HEK293 (cell line): ENCODE measurements at regions not wholly inside any gene's neighbourhood (a gene's known extent, or its start where the extent isn't known, plus 50 kb on each side); places are given as distances from the start of the nearest gene placed in this dataset.

Source experiments
- CTCF ChIA-PET: fragments of 350-600 bp; formaldehyde crosslinking; extraction: SDS; loops from one replicate; lab custom pipeline; 2021; ENCODE audit warnings: antibody characterized with exemption; lab: Yijun Ruan, JAX
- POLR2A ChIA-PET: fragments of 300-600 bp; formaldehyde crosslinking; extraction: SDS; loops from one replicate; lab custom pipeline; 2020; ENCODE audit warnings: antibody characterized with exemption, inconsistent platforms; lab: Yijun Ruan, JAX
- H3K27ac ChIP-seq: fragments of 200-500 bp; sonication (Bioruptor generic); 2 replicates; pipeline ENCODE4 v1.5.1; 2014; ENCODE audit warnings: low read depth, low read length, control low read depth, inconsistent platforms; ENCODE audit errors: extremely low read depth
- H3K36me3 ChIP-seq, 2 experiments: fragments of 200-500 bp in 1 of 2; sonication (Bioruptor generic) in 1 of 2; 1 replicate in 1 of 2; 2 replicates in 1 of 2; pipeline ENCODE4 v1.5.1; 2014 to 2017; ENCODE audit warnings: inconsistent platforms in 2 of 2, low read length in 2 of 2; ENCODE audit not compliant: control insufficient read depth in 2 of 2, insufficient read depth in 1 of 2
- H3K4me1 ChIP-seq: fragments of 200-500 bp; sonication (Bioruptor generic); 2 replicates; pipeline ENCODE4 v1.5.1; 2014; ENCODE audit warnings: mild to moderate bottlenecking, low read length, inconsistent platforms; ENCODE audit not compliant: control insufficient read depth, insufficient read depth
- H3K4me3 ChIP-seq: 2 replicates; pipeline ENCODE4 v1.5.1; 2011; ENCODE audit warnings: low read depth, mild to moderate bottlenecking, control low read depth, low read length, moderate library complexity
- H3K9me3 ChIP-seq: fragments of 200-500 bp; sonication (Bioruptor generic); 2 replicates; pipeline ENCODE4 v1.5.1; 2014; ENCODE audit warnings: low read depth, low read length, inconsistent platforms; ENCODE audit not compliant: control insufficient read depth, insufficient read depth
- KLF1 ChIP-seq: fragments of 450-650 bp; formaldehyde crosslinking; IDR thresholded peaks from 2 replicates; pipeline ENCODE4 v1.5.1; 2016; ENCODE audit warnings: missing biosample characterization, missing genetic modification characterization
- OVOL3 ChIP-seq: fragments of 450-650 bp; formaldehyde crosslinking; IDR thresholded peaks from 2 replicates; pipeline ENCODE4 v1.5.1; 2016; ENCODE audit warnings: missing biosample characterization, missing genetic modification characterization
- PRDM10 ChIP-seq: fragments of 450-650 bp; formaldehyde crosslinking; IDR thresholded peaks from 2 replicates; pipeline ENCODE4 v1.5.1; 2016; ENCODE audit warnings: missing biosample characterization, missing genetic modification characterization
- TRIM28 ChIP-seq: IDR thresholded peaks from 2 replicates; pipeline ENCODE4 v1.6.1; 2011; ENCODE audit warnings: low read length, control low read depth, borderline replicate concordance
- ZFP37 ChIP-seq: fragments of 450-650 bp; formaldehyde crosslinking; IDR thresholded peaks from 2 replicates; pipeline ENCODE4 v1.5.1; 2016; ENCODE audit warnings: missing biosample characterization, missing genetic modification characterization
- ZNF148 ChIP-seq: fragments of 450-650 bp; formaldehyde crosslinking; IDR thresholded peaks from 2 replicates; pipeline ENCODE4 v1.5.0; 2017; ENCODE audit warnings: missing biosample characterization, missing genetic modification characterization, borderline replicate concordance
- ZNF16 ChIP-seq: fragments of 450-650 bp; formaldehyde crosslinking; IDR thresholded peaks from 2 replicates; pipeline ENCODE4 v1.5.1; 2016; ENCODE audit warnings: low read depth, missing biosample characterization, missing genetic modification characterization
- ZNF175 ChIP-seq: fragments of 450-650 bp; formaldehyde crosslinking; IDR thresholded peaks from 2 replicates; pipeline ENCODE4 v1.5.1; 2016; ENCODE audit warnings: missing biosample characterization, missing genetic modification characterization
- ZNF2 ChIP-seq: fragments of 450-650 bp; formaldehyde crosslinking; IDR thresholded peaks from 2 replicates; pipeline ENCODE4 v1.5.1; 2016; ENCODE audit warnings: missing biosample characterization, missing genetic modification characterization
- ZNF248 ChIP-seq: fragments of 450-650 bp; formaldehyde crosslinking; IDR thresholded peaks from 2 replicates; pipeline ENCODE4 v1.5.1; 2017; ENCODE audit warnings: missing biosample characterization, missing genetic modification characterization
- ZNF26 ChIP-seq: fragments of 450-650 bp; formaldehyde crosslinking; IDR thresholded peaks from 2 replicates; pipeline ENCODE4 v1.5.1; 2016; ENCODE audit warnings: missing biosample characterization, missing genetic modification characterization
- ZNF311 ChIP-seq: fragments of 450-650 bp; formaldehyde crosslinking; IDR thresholded peaks from 2 replicates; pipeline ENCODE4 v1.5.1; 2017; ENCODE audit warnings: missing biosample characterization, missing genetic modification characterization, borderline replicate concordance
- ZNF391 ChIP-seq: fragments of 450-650 bp; formaldehyde crosslinking; IDR thresholded peaks from 2 replicates; pipeline ENCODE4 v1.5.1; 2016; ENCODE audit warnings: low read depth, missing biosample characterization, missing genetic modification characterization, borderline replicate concordance
- ZNF48 ChIP-seq: fragments of 450-650 bp; formaldehyde crosslinking; IDR thresholded peaks from 2 replicates; pipeline ENCODE4 v1.5.1; 2016; ENCODE audit warnings: missing biosample characterization, missing genetic modification characterization
- ZNF548 ChIP-seq: fragments of 450-650 bp; formaldehyde crosslinking; IDR thresholded peaks from 2 replicates; pipeline ENCODE4 v1.5.1; 2016; ENCODE audit warnings: missing biosample characterization, missing genetic modification characterization
- ZNF571 ChIP-seq: fragments of 450-650 bp; formaldehyde crosslinking; IDR thresholded peaks from 2 replicates; pipeline ENCODE4 v1.5.0; 2017; ENCODE audit warnings: missing biosample characterization, missing genetic modification characterization
- ZNF623 ChIP-seq: fragments of 450-650 bp; formaldehyde crosslinking; IDR thresholded peaks from 2 replicates; pipeline ENCODE4 v1.5.1; 2016; ENCODE audit warnings: missing biosample characterization, missing genetic modification characterization
- ZNF645 ChIP-seq: fragments of 450-650 bp; formaldehyde crosslinking; IDR thresholded peaks from 2 replicates; pipeline ENCODE4; 2016; ENCODE audit warnings: missing biosample characterization, missing genetic modification characterization
- ZNF654 ChIP-seq: fragments of 450-650 bp; formaldehyde crosslinking; IDR thresholded peaks from 2 replicates; pipeline ENCODE4 v1.5.1; 2016; ENCODE audit warnings: low read depth, missing biosample characterization, missing genetic modification characterization
- ZNF664 ChIP-seq: fragments of 450-650 bp; formaldehyde crosslinking; IDR thresholded peaks from 2 replicates; pipeline ENCODE4 v1.5.1; 2016; ENCODE audit warnings: missing biosample characterization, missing genetic modification characterization
- ZNF701 ChIP-seq: fragments of 450-650 bp; formaldehyde crosslinking; IDR thresholded peaks from 2 replicates; pipeline ENCODE4 v1.5.1; 2016; ENCODE audit warnings: missing biosample characterization, missing genetic modification characterization
- ZNF747 ChIP-seq: fragments of 450-650 bp; formaldehyde crosslinking; IDR thresholded peaks from 2 replicates; pipeline ENCODE4 v1.5.1; 2016; ENCODE audit warnings: missing biosample characterization, missing genetic modification characterization
- ZNF792 ChIP-seq: fragments of 450-650 bp; formaldehyde crosslinking; IDR thresholded peaks from 2 replicates; pipeline ENCODE4 v1.5.1; 2016; ENCODE audit warnings: missing biosample characterization, missing genetic modification characterization

- no peak for TF ChIP-seq PRDM10
- TF ChIP-seq ZNF654 (tag by site-specific recombination), result no peak
- no peak for TF ChIP-seq ZNF792 (tag by site-specific recombination)
- no peak for TF ChIP-seq ZNF26 (tag by site-specific recombination)
- no peak for TF ChIP-seq ZNF664 (tag by site-specific recombination)
- TF ChIP-seq ZNF311 (tag by site-specific recombination), result no peak
Measured at GRCh38 chr1:5189384-5189783, 535.0 kb downstream of the AJAP1 start (continued).

GRCh38 chr1:5165762-5166161 is 511.4 kb downstream of the AJAP1 start:
- POLR2A ChIA-PET, result no interaction called here
- CTCF ChIA-PET, result no interaction called here

More at GRCh38 chr1:5165762-5166161, 511.4 kb downstream of the AJAP1 start:
- Histone ChIP-seq H3K27ac (no peak overlapping the region), H3K4me1 (no peaks in the 10 kb centered on the region), H3K9me3 (no peaks in the 10 kb centered on the region), H3K36me3 (no peaks in the 10 kb centered on the region), H3K4me3 (no peak overlapping the region)
- no peak for TF ChIP-seq ZNF391 (tag by site-specific recombination)
- no peak for TF ChIP-seq ZNF747
- no peak for TF ChIP-seq ZNF16 (tag by site-specific recombination)
- TF ChIP-seq TRIM28, result no peak
- no peak for TF ChIP-seq ZFP37 (tag by site-specific recombination)
- TF ChIP-seq ZNF548 (tag by site-specific recombination), result no peak
- no peak for TF ChIP-seq ZNF148
- no peak for TF ChIP-seq ZNF175 (tag by site-specific recombination)
- TF ChIP-seq ZNF48 (tag by site-specific recombination), result no peak
- TF ChIP-seq ZNF248, result no peak
- TF ChIP-seq ZNF623, result no peak
- TF ChIP-seq ZNF2, result no peak
- no peak for TF ChIP-seq ZNF571
- TF ChIP-seq ZNF645 (tag by site-specific recombination), result no peak
- TF ChIP-seq ZNF701 (tag by site-specific recombination), result no peak
- TF ChIP-seq OVOL3 (tag by site-specific recombination), result no peak
- TF ChIP-seq KLF1 (tag by site-specific recombination), result no peak
